ENCODE measurements at regions not wholly inside any gene's neighbourhood (a gene's known extent, or its start where the extent isn't known, plus 50 kb on each side); places are given as distances from the start of the nearest gene placed in this dataset.
"Not testable (repeated sequence)": the region's sequence is repeated elsewhere in the genome, so short reads cannot be mapped to it uniquely, and the experiment has no call there.

GRCh38 chr2:16415861-16416260 lies 249.8 kb downstream of the CYRIA start:
- FAIRE-seq; DNase-seq (ENCODE audit: insufficient read length, low spot score): not testable (repeated sequence)

- no peak for FAIRE-seq
Measured at GRCh38 chr2:16413947-16414346, 251.7 kb downstream of the CYRIA start.

GRCh38 chr2:16413285-16413684 lies 252.3 kb downstream of the CYRIA start:
- no peak for FAIRE-seq
- DNase-seq (ENCODE audit: insufficient read length, low spot score) = no peak

More at GRCh38 chr2:16413947-16414346, 251.7 kb downstream of the CYRIA start:
- no peak for DNase-seq (ENCODE audit: insufficient read length, low spot score)

- FAIRE-seq (no peak), DNase-seq (ENCODE audit: insufficient read length, low spot score) (no peak)
Measured at GRCh38 chr2:16412321-16413030, 253.2 kb downstream of the CYRIA start.

- FAIRE-seq = no peak
- no peak for DNase-seq (ENCODE audit: insufficient read length, low spot score)
Measured at GRCh38 chr2:16411788-16412187, 253.8 kb downstream of the CYRIA start.

GRCh38 chr2:16409849-16410248 lies 255.8 kb downstream of the CYRIA start:
- no peak for FAIRE-seq
- no peak for DNase-seq (ENCODE audit: insufficient read length, low spot score)

- no peak for DNase-seq (ENCODE audit: insufficient read length, low spot score)
- FAIRE-seq = no peak
Measured at GRCh38 chr2:16409006-16409390, 256.6 kb downstream of the CYRIA start.

- DNase-seq (ENCODE audit: insufficient read length, low spot score) = no peak
- no peak for FAIRE-seq
Measured at GRCh38 chr2:16408331-16409005, 257.2 kb downstream of the CYRIA start.

GRCh38 chr2:16407358-16407757 lies 258.3 kb downstream of the CYRIA start:
- no peak for DNase-seq (ENCODE audit: insufficient read length, low spot score)
- no peak for FAIRE-seq

GRCh38 chr2:16406496-16407289 lies 258.9 kb downstream of the CYRIA start:
- no peak for FAIRE-seq
- DNase-seq (ENCODE audit: insufficient read length, low spot score) = no peak

GRCh38 chr2:16405551-16405950 lies 260.1 kb downstream of the CYRIA start:
- FAIRE-seq = no peak
- DNase-seq (ENCODE audit: insufficient read length, low spot score) = no peak

GRCh38 chr2:16404551-16405300 lies 260.9 kb downstream of the CYRIA start:
- FAIRE-seq = no peak
- DNase-seq (ENCODE audit: insufficient read length, low spot score) = no peak

- DNase-seq (ENCODE audit: insufficient read length, low spot score) = no peak
Measured at GRCh38 chr2:16404146-16404545, 261.5 kb downstream of the CYRIA start.

GRCh38 chr2:16402891-16403290 lies 262.7 kb downstream of the CYRIA start:
- DNase-seq (ENCODE audit: insufficient read length, low spot score) (no peak), FAIRE-seq (no peak)

More at GRCh38 chr2:16404146-16404545, 261.5 kb downstream of the CYRIA start:
- FAIRE-seq = no peak

- FAIRE-seq (no peak), DNase-seq (ENCODE audit: insufficient read length, low spot score) (no peak)
Measured at GRCh38 chr2:16401761-16402300, 263.8 kb downstream of the CYRIA start.

GRCh38 chr2:16400127-16400623 lies 265.5 kb downstream of the CYRIA start:
- FAIRE-seq = no peak
- DNase-seq (ENCODE audit: insufficient read length, low spot score) = no peak

- FAIRE-seq (no peak), DNase-seq (ENCODE audit: insufficient read length, low spot score) (no peak)
Measured at GRCh38 chr2:16398486-16399043, 267.1 kb downstream of the CYRIA start.

GRCh38 chr2:16397681-16398475 lies 267.8 kb downstream of the CYRIA start:
- no peak for FAIRE-seq
- no peak for DNase-seq (ENCODE audit: insufficient read length, low spot score)

- DNase-seq (ENCODE audit: insufficient read length, low spot score) (no peak), FAIRE-seq (no peak)
Measured at GRCh38 chr2:16396986-16397385, 268.6 kb downstream of the CYRIA start.
